Stimulated activated effector memory CD8-positive, alpha-beta T cell treated with anti-CD3 and anti-CD28 coated beads, Interleukin-12 subunit alpha, Interleukin-12 subunit beta, amount 100 ng/mL, for 72 hours (primary cell): ENCODE measurements at regions not wholly inside any gene's neighbourhood (a gene's known extent, or its start where the extent isn't known, plus 50 kb on each side); places are given as distances from the start of the nearest gene placed in this dataset.
"Not testable (repeated sequence)": the region's sequence is repeated elsewhere in the genome, so short reads cannot be mapped to it uniquely, and the experiment has no call there.

Source experiments
- ATAC-seq: fragments of 150-1000 bp; cut with Tn5 transposase; 2 replicates; pipeline ENCODE4 v1.10.0; 2021
- DNase-seq, 2 donors: peaks; one replicate each; pipeline ENCODE4 v3.0.0; 2021 to 2022; ENCODE audit warnings: low spot score in 2 of 2
- H3K27ac Mint-ChIP-seq: one replicate; pipeline ENCODE4 v1.8.0; 2022; ENCODE audit warnings: mild to moderate bottlenecking, mixed read lengths
- H3K36me3 Mint-ChIP-seq: one replicate; pipeline ENCODE4 v1.8.0; 2022; ENCODE audit warnings: mild to moderate bottlenecking, mixed read lengths
- H3K4me1 Mint-ChIP-seq: one replicate; pipeline ENCODE4 v1.8.0; 2022; ENCODE audit warnings: mixed read lengths
- H3K4me3 Mint-ChIP-seq: one replicate; pipeline ENCODE4 v1.8.0; 2022; ENCODE audit warnings: mild to moderate bottlenecking, mixed read lengths
- H3K9me3 Mint-ChIP-seq: one replicate; pipeline ENCODE4 v1.8.0; 2022; ENCODE audit warnings: mixed read lengths

- no peaks in the 10 kb centered on the region for H3K9me3 Mint-ChIP-seq
These were observed 110.4 kb downstream of the ADCYAP1 start for GRCh38 chr18:1014951-1015624.

GRCh38 chr18:1015777-1016176 is 111.1 kb downstream of the ADCYAP1 start:
- Mint-ChIP-seq H3K27ac (no peak overlapping the region), H3K4me3 (no peak overlapping the region), H3K9me3 (no peaks in the 10 kb centered on the region), H3K4me1 (no peaks in the 10 kb centered on the region), H3K36me3 (no peaks in the 10 kb centered on the region)
- ATAC-seq (no peak), DNase-seq (no peak)

More at GRCh38 chr18:1014951-1015624, 110.4 kb downstream of the ADCYAP1 start:
- DNase-seq = no peak
- no peak overlapping the region for H3K4me3 Mint-ChIP-seq
- ATAC-seq = no peak
- H3K27ac Mint-ChIP-seq = no peak overlapping the region
- H3K36me3 Mint-ChIP-seq = no peaks in the 10 kb centered on the region
- no peaks in the 10 kb centered on the region for H3K4me1 Mint-ChIP-seq

- DNase-seq (no peak), ATAC-seq (no peak)
- H3K4me3 Mint-ChIP-seq = no peak overlapping the region
- no peaks in the 10 kb centered on the region for H3K9me3 Mint-ChIP-seq
- no peaks in the 10 kb centered on the region for H3K36me3 Mint-ChIP-seq
- H3K4me1 Mint-ChIP-seq = no peaks in the 10 kb centered on the region
- no peak overlapping the region for H3K27ac Mint-ChIP-seq
These were observed 112.8 kb downstream of the ADCYAP1 start for GRCh38 chr18:1017227-1018058.

DNA sequence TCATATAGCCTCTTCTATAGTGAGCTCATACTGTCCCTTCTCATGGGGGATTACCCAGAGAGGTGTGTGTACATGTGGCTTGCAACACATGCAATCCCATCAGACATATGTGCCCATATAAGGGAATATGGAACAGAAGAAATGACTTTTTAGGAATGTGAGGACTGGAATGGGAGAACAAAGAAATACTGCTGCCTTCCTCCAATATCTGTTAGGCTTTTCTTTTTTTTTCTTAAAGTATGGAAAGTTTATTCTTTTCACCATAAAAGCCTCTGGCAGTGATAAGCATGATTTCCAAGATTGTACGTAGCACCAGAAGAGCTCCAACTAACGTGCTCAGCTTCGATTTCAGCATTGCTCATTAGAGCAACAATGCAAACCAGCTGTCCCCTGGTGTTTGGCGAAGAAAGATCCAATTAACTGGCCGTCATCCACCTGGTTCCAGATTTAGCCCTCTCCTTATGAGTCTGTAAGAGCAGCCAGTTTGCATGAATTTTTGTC is 113.6 kb downstream of the ADCYAP1 start:
- H3K36me3 Mint-ChIP-seq = no peaks in the 10 kb centered on the region
- no peak overlapping the region for H3K4me3 Mint-ChIP-seq
- ATAC-seq = no peak
- no peak for DNase-seq
- no peaks in the 10 kb centered on the region for H3K9me3 Mint-ChIP-seq
- H3K4me1 Mint-ChIP-seq = no peaks in the 10 kb centered on the region
- no peak overlapping the region for H3K27ac Mint-ChIP-seq

GRCh38 chr18:1019191-1019590 is 114.5 kb downstream of the ADCYAP1 start:
- no peaks in the 10 kb centered on the region for H3K9me3 Mint-ChIP-seq
- DNase-seq = no peak
- H3K27ac Mint-ChIP-seq = no peak overlapping the region
- H3K4me1 Mint-ChIP-seq = no peaks in the 10 kb centered on the region
- no peak for ATAC-seq
- H3K4me3 Mint-ChIP-seq = no peak overlapping the region
- no peaks in the 10 kb centered on the region for H3K36me3 Mint-ChIP-seq

DNA sequence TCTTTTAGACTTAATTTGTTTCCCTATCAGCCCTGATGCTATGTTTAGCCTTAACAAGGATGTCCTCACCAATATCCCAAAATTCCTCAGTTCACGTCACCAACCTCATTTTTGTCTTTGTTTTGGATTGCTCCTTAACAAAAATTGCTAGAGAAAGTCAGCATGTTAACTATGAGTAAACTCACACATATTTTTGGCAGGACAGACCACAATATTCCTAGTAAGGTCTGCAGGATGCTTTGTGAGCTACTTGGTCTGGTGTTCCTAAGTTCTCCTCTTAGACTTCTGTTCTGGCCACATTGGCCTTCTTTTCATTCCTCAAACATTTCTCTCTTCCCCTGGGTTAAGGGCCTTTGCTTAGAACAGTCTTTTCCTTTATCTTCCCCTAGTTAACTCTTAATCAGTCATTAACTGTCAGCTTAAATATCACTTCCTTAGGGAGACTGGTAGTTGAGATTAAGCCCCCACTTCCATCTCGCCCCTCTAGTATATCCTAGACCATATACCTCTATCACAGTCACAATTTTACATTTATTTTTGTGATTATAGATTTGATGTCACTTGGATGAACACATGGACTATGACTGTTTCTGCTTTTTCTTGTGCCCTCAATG is 116.2 kb downstream of the ADCYAP1 start:
- Mint-ChIP-seq H3K4me3 (no peak overlapping the region), H3K27ac (no peak overlapping the region), H3K9me3 (no peaks in the 10 kb centered on the region), H3K36me3 (no peaks in the 10 kb centered on the region), H3K4me1 (no peaks in the 10 kb centered on the region)
- ATAC-seq = no peak
- DNase-seq = no peak

GRCh38 chr18:1026930-1027329 is 122.3 kb downstream of the ADCYAP1 start:
- Mint-ChIP-seq H3K9me3 (peaks cover 4% of the 10 kb centered on the region), H3K27ac (no peak overlapping the region), H3K4me3 (no peak overlapping the region), H3K4me1 (no peaks in the 10 kb centered on the region), H3K36me3 (no peaks in the 10 kb centered on the region)
- DNase-seq (no peak), ATAC-seq (no peak)

GRCh38 chr18:1033092-1033491 is 128.4 kb downstream of the ADCYAP1 start:
- not testable (repeated sequence) for H3K4me1 Mint-ChIP-seq, H3K4me3 Mint-ChIP-seq

DNA sequence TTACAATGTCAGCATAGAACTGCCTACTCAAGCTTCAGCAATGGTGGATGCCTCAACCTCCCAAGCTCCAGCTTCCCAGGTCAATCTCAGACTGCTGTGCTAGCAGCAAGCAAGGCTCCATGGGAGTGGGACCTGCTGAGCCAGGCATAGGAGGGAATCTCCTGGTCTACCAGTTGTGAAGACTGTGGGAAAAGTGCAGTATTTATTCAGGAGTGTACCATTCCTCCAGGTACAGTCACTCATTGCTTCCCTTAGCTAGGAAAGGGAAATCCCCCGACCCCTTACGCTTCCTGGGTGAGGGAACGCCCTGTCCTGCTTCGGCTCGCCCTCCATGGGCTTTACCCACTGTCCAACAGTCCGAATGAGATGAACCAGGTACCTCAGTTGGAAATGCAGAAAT is 130.3 kb downstream of the ADCYAP1 start:
- ATAC-seq = no peak
- Mint-ChIP-seq H3K9me3 (peaks cover 11% of the 10 kb centered on the region), H3K4me3 (no peak overlapping the region), H3K27ac (no peak overlapping the region), H3K4me1 (no peaks in the 10 kb centered on the region), H3K36me3 (no peaks in the 10 kb centered on the region)
- DNase-seq = no peak

More at GRCh38 chr18:1033092-1033491, 128.4 kb downstream of the ADCYAP1 start:
- not testable (repeated sequence) for ATAC-seq, H3K36me3 Mint-ChIP-seq, DNase-seq, H3K27ac Mint-ChIP-seq, H3K9me3 Mint-ChIP-seq

- Mint-ChIP-seq H3K36me3 (no peaks in the 10 kb centered on the region), H3K4me1 (no peaks in the 10 kb centered on the region), H3K4me3 (no peak overlapping the region), H3K9me3 (peaks cover 12% of the 10 kb centered on the region), H3K27ac (no peak overlapping the region)
- ATAC-seq = no peak
- no peak for DNase-seq
These were observed 132.3 kb downstream of the ADCYAP1 start for GRCh38 chr18:1036926-1037325.

DNA sequence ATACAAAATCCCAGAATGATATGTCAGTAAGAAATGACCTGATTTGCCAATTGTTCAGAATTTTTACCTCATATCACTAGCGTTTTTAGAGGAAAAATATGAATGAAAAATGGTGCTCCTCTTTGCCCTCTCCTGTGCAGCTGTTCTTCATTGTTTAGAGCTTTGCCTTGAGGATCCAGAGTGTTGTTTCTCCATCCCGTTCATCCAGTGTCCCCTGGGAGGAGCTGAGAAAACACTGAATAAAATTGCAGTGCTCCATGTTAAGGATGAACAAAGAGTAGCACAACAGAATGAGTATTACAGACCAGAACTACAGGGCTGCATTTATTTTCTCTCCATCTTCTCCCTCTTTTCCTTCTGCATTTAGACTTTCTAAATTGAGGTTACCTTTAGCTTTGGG is 133.1 kb downstream of the ADCYAP1 start:
- no peaks in the 10 kb centered on the region for H3K36me3 Mint-ChIP-seq
- H3K27ac Mint-ChIP-seq = no peak overlapping the region
- ATAC-seq = no peak
- H3K9me3 Mint-ChIP-seq = peaks cover 8% of the 10 kb centered on the region
- no peak for DNase-seq
- no peak overlapping the region for H3K4me3 Mint-ChIP-seq
- no peaks in the 10 kb centered on the region for H3K4me1 Mint-ChIP-seq

DNA sequence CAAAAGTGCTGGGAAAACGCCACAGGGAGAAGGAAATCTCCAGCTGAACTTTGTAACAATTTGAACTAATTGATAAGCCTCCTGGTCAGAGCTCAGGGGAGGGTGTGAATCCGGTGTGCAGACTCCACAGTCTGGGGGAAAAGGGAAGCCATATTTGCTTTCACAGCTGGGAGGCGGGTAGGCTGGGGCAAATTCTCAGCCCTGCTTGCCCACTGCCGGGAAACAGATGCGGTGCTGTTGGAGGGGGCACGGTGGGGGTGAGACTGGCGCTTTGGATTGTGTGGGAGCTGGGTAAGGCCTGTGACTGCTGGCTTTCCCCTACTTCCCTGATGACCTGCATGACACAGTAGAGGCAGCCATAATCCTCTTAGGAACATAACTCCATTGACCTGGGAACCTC is 134.8 kb downstream of the ADCYAP1 start:
- Mint-ChIP-seq H3K36me3 (no peaks in the 10 kb centered on the region), H3K27ac (no peak overlapping the region), H3K4me1 (no peaks in the 10 kb centered on the region), H3K9me3 (peaks cover 8% of the 10 kb centered on the region), H3K4me3 (no peak overlapping the region)
- ATAC-seq = no peak
- DNase-seq = no peak

DNA sequence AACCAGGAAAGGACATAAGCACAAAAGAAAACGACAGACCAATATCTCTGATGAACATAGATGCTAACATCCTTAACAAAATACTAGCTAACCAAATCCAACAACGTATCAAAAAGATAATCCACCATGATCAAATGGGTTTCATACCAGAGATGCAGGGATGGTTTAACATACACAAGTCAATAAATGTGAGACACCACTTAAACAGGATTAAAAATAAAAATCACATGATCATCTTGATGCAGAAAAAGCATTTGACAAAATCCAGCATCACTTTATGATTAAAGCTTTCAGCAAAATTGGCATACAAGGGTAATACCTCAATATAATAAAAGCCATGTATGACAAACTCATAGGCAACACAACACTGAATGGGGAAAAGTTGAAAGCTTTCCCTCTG is 138.4 kb downstream of the ADCYAP1 start:
- H3K4me1 Mint-ChIP-seq, H3K9me3 Mint-ChIP-seq, ATAC-seq, DNase-seq, H3K36me3 Mint-ChIP-seq, H3K27ac Mint-ChIP-seq, H3K4me3 Mint-ChIP-seq: not testable (repeated sequence)

- no peaks in the 10 kb centered on the region for H3K4me1 Mint-ChIP-seq
- peaks cover 9% of the 10 kb centered on the region for H3K9me3 Mint-ChIP-seq
- ATAC-seq = no peak
- DNase-seq = no peak
- no peak overlapping the region for H3K27ac Mint-ChIP-seq
- H3K4me3 Mint-ChIP-seq = no peak overlapping the region
- H3K36me3 Mint-ChIP-seq = no peaks in the 10 kb centered on the region
These were observed 141.0 kb downstream of the ADCYAP1 start for GRCh38 chr18:1045658-1046057.

DNA sequence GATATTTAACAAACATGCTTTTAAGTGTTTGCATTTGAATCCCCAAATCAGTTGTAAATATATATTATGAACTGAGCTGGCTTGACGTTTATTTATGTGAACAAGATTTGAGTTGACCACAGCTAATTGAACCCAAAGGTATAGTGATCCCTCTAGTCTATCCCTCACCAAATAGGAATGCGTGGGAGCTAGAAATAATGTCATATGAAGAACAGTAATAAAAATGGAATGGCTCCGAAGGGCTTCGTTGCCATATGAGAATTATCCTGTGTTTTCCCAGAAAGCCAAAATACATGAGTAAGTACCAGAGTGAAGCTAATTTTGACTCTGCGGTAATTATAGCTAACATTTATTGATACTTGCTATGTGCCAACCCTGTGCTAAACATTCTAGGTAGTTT is 142.7 kb downstream of the ADCYAP1 start:
- no peaks in the 10 kb centered on the region for H3K4me1 Mint-ChIP-seq
- no peak overlapping the region for H3K27ac Mint-ChIP-seq
- no peak overlapping the region for H3K4me3 Mint-ChIP-seq
- ATAC-seq = no peak
- DNase-seq = no peak
- H3K36me3 Mint-ChIP-seq = no peaks in the 10 kb centered on the region
- H3K9me3 Mint-ChIP-seq = peaks cover 5% of the 10 kb centered on the region

- DNase-seq (no peak), ATAC-seq (no peak)
- Mint-ChIP-seq H3K4me1 (no peaks in the 10 kb centered on the region), H3K4me3 (no peak overlapping the region), H3K36me3 (no peaks in the 10 kb centered on the region), H3K9me3 (peaks cover 5% of the 10 kb centered on the region), H3K27ac (no peak overlapping the region)
These were observed 143.4 kb downstream of the ADCYAP1 start for GRCh38 chr18:1048032-1048431.
